HepG2 (cell line): ENCODE measurements at regions not wholly inside any gene's neighbourhood (a gene's known extent, or its start where the extent isn't known, plus 50 kb on each side); places are given as distances from the start of the nearest gene placed in this dataset.

Experiments used
- RBAK ChIP-seq: sonication (generic); formaldehyde crosslinking; IDR thresholded peaks from 2 replicates; pipeline ENCODE4 v1.5.1; 2020; ENCODE audit warnings: mild to moderate bottlenecking, missing genetic modification reagents
- RERE ChIP-seq: IDR thresholded peaks from 2 replicates; pipeline ENCODE4 v1.6.1; 2016; ENCODE audit warnings: low read depth, missing genetic modification reagents, missing compliant biosample characterization
- SIX4 ChIP-seq: sonication (generic); formaldehyde crosslinking; IDR thresholded peaks from 2 replicates; pipeline ENCODE4 v1.4.0; 2020; ENCODE audit warnings: missing genetic modification reagents
- SRF ChIP-seq: IDR thresholded peaks from 2 replicates; pipeline ENCODE4 v1.6.1; 2011; ENCODE audit warnings: mild to moderate bottlenecking, low read depth, low read length, moderate library complexity
- ZBTB20 ChIP-seq: sonication (generic); formaldehyde crosslinking; IDR thresholded peaks from 2 replicates; pipeline ENCODE4 v1.8.1; 2023; ENCODE audit warnings: missing genetic modification reagents, low read depth, mild to moderate bottlenecking, borderline replicate concordance
- ZNF10 ChIP-seq: sonication (generic); formaldehyde crosslinking; IDR thresholded peaks from 2 replicates; pipeline ENCODE4 v1.4.0; 2020; ENCODE audit warnings: mild to moderate bottlenecking, low read depth, missing genetic modification reagents, borderline replicate concordance
- ZNF414 ChIP-seq: sonication (generic); formaldehyde crosslinking; IDR thresholded peaks from 2 replicates; pipeline ENCODE4 v1.5.0; 2020; ENCODE audit warnings: missing genetic modification reagents
- ZNF609 ChIP-seq: sonication (generic); formaldehyde crosslinking; IDR thresholded peaks from 2 replicates; pipeline ENCODE4 v1.4.0; 2020; ENCODE audit warnings: mild to moderate bottlenecking, missing genetic modification reagents, borderline replicate concordance

GRCh38 chr22:27630754-27631153 is 170.8 kb downstream of the MN1 start (continued):
- no peak for TF ChIP-seq SRF
- no peak for TF ChIP-seq ZNF414
- no peak for TF ChIP-seq RERE (CRISPR knock-in tag)
- no peak for TF ChIP-seq ZBTB20 (CRISPR knock-in tag)
- no peak for TF ChIP-seq SIX4 (CRISPR knock-in tag)
- TF ChIP-seq ZNF10 (CRISPR knock-in tag): no peak
- no peak for TF ChIP-seq RBAK (CRISPR knock-in tag)
- TF ChIP-seq ZNF609: no peak
